Fibroblast of upper back skin (primary cell): ENCODE measurements at regions not wholly inside any gene's neighbourhood (a gene's known extent, or its start where the extent isn't known, plus 50 kb on each side); places are given as distances from the start of the nearest gene placed in this dataset.
"Not testable (repeated sequence)": the region's sequence is repeated elsewhere in the genome, so short reads cannot be mapped to it uniquely, and the experiment has no call there.

Experiments
- DNase-seq: peaks from one replicate; pipeline ENCODE4 v3.0.0-alpha.2; 2013

- DNase-seq, result no peak
Observed at GRCh38 chr7:52691257-52691656, 344.2 kb upstream of the POM121L12 start.

DNA sequence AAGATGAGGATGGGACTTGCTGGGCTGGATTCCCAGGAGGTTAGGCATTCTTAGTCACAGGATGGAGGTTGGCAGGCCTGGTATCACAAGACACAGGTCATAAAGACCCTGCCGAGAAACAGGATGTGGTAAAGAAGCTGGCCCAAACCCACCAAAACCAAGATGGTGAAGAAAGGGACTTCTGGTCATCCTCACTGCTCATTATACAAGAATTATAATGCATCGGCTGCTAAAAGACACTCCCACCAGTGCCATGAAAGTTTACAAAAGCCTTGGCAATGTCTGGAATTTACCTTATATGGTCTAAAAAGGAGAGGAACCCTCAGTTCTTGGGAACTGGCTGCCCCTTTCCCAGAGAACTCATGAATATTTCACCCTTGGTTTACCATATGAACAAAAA, 345.5 kb upstream of the POM121L12 start:
- no peak for DNase-seq

DNA sequence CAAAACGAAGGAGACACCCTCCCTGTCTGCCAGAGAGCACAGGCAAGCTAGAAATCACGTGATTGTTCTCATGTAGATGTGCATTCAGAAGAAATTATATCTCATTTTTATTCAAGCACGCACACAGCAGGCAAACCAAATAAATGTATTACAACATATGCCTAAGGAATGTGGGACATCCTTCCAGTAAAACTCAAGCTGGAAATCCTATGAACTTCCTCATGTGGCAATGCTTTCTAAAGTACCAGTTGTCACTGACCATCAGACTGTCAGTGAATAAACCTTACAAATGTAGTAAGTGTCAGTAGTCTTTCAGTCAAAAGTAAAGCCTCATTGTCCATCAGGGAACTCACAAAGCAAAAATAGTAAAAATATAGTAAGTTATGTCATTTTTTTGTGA, 350.1 kb upstream of the POM121L12 start:
- peak; percentile 1 for DNase-seq

DNA sequence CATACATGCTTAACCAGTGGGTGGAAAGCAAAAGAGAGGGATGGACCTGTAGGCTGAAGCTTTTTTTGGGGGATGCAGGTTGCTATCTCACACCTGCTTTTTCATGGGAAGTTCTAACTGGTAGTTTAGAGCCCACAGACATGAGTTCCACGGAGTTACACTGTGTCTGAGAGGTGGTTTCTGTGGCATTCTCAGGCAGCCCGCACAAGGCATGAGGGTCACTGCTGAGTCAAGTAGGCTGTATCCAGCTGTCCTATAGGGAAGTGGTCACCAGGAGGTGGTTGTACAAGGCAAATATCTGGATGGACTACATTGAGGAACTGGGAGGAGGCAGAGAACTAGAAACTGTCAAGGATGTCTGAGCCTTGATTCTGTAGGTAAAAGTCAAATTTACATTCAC, 351.0 kb upstream of the POM121L12 start:
- DNase-seq, result no peak

GRCh38 chr7:52682993-52683392, 352.4 kb upstream of the POM121L12 start:
- no peak for DNase-seq

- DNase-seq, result no peak
Observed at GRCh38 chr7:52670608-52671225, 364.7 kb upstream of the POM121L12 start.

DNA sequence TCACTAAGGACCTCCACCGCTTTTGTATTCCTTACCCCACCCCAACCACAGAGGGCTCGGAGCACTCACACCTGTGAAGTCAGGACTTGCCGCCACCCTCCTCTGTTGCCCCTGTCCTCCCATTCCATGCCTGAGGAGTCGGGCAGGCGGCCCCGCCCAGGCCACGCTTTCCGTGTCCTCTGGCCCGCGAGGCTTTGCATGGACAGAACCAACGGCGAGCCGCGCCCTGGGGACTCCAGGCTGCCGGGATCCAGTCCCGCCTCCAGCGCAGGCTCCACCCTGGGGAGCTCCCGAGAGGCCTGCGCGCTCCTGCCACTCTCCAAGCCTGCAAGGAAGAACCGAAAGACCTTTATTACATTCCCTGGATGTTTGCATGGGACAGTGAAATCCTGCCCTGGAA, 366.4 kb upstream of the POM121L12 start:
- DNase-seq, result no peak

GRCh38 chr7:52668435-52668834, 367.0 kb upstream of the POM121L12 start:
- no peak for DNase-seq

- DNase-seq, result no peak
Observed at GRCh38 chr7:52659178-52659577, 376.3 kb upstream of the POM121L12 start.

DNA sequence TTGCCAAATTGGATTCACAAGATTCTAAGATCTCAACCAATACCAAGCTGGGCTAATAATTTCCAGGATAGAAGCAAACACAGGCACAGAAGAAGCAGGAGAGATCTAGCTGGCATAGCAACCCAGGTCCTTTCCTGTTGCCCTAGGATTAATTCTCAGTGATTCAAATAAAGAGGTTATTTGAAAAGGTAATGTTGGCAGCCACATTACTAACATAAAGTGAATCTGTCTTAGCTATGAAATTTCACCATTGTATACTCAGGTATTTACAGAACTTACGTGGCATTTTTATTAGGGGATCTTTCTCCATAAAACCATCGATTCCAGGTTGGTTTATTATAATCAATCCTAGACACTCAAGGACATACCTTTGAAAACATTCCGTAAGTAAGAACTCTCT, 379.3 kb upstream of the POM121L12 start:
- no peak for DNase-seq

- DNase-seq, result no peak
Observed at GRCh38 chr7:52652621-52653020, 382.8 kb upstream of the POM121L12 start.

GRCh38 chr7:52648872-52649271, 386.6 kb upstream of the POM121L12 start:
- DNase-seq, result peak; percentile 65

DNA sequence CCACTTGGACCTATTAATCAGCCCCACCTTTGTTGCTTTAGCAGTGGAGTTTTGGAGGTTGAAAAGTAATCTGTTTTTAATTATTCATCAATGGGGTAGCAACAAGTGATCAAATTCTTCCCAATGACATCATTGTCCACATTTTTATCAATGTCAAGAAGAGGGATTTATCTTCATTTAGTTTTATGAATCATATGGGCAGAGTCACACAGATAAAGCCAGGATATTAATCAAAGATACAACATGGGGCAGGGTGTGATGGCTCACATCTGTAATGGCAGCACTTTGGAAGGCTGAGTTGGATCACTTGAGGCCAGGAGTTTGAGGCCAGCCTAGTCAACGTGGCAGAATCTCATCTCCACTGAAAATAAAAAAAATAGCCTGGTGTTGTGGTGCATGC, 388.4 kb upstream of the POM121L12 start:
- peak; percentile 14 for DNase-seq

- DNase-seq, result peak; percentile 84
Observed at GRCh38 chr7:52639981-52640380, 395.5 kb upstream of the POM121L12 start.

DNA sequence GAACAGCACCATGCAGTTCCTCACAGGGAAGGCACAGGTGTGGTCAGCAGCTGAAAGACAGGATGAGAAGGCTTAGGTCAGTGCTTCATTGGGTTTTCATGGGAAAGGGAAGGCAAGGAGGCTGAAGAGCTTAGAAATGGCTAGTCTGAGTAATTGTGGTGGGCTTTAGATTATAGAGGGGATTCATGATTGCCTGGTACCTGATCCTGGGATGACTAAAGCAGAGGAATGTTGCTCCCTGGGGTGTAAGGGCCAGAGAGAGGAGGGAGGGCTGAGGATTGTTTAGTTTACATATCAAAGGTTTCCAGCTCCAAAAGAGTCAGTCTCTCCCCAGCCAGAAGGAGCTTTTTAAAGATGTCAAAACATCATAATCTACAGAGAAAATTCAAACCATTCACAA, 396.3 kb upstream of the POM121L12 start:
- DNase-seq, result peak; percentile 49

DNA sequence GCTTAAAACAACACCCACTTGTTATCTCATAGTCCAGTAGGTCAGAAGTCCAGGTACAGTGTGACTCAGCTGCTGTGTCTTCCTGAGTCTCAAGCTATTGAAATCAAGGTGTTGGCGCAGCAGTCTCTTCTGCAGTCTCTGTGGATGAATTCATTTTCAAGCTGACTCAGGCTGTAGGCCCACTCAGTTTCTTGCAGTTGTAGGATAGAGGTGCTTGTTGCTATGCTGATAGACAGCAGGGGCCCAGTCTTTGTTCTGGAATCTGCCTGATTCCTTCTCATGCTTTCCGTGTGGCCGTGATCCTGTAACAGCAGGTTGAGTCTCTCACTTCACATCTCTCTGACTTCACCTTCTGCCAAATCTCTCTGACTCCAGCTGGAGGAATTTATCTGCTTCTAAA, 400.4 kb upstream of the POM121L12 start:
- DNase-seq, result peak; percentile 3

GRCh38 chr7:52620849-52621248, 414.6 kb upstream of the POM121L12 start:
- no peak for DNase-seq

DNA sequence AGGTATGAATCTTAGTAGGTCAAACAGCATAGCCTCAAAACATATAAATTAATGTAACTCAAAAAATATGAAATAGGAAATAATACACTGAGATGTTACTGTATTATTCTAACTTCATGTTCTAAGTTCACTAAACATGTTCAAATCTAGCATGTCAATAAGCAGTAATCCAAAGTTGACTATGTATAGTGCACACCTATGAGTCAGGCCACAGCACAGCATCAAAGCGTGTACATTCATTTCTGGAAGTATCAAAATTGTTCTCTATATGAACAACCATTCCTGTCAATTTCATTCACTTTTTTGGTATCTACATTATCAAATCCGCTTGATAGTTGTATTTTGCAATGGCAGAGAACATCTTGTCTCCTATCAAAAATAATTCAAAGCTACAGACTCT, 418.9 kb upstream of the POM121L12 start:
- no peak for DNase-seq

GRCh38 chr7:52615021-52615695, 420.3 kb upstream of the POM121L12 start:
- DNase-seq, result no peak

- no peak for DNase-seq
Observed at GRCh38 chr7:52609511-52609910, 425.9 kb upstream of the POM121L12 start.

DNA sequence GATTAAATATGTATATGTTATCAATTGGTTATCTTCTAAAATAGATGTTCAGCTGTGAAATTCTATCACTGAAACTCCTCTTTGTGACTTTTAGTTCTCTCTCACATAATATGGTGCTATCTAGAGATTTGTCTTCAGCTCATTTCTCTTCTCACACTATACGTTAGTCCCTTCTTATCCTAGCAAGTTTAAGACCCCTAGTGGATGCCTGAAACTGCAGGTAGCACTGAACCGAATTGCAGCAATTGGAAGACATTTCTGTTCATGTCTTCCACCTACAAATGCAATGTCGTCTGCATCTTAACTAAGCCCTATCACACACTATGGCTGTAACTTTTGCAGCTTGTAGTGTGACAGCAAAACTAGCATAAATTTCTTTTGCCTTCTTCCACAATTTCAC, 442.7 kb upstream of the POM121L12 start:
- DNase-seq, result no peak

DNA sequence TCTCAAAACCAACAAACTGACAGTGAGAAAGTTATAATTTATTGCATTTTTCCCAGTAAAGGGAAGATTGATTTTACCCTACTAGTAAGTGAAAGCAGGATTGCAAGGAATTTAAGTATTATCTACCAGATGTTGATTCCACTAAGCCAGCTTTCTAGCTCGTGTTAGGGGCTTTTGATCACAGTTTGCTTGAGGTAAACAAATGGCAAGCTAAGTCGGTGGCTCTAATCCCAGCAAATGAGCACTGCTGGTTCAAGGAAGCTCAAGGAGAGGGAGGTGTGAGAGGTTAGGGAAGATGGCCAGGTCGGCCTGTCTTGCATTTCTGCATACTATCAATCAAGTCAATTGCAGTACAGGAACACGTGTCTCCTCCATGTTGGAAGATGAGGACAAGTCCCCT, 448.7 kb upstream of the POM121L12 start:
- no peak for DNase-seq

DNA sequence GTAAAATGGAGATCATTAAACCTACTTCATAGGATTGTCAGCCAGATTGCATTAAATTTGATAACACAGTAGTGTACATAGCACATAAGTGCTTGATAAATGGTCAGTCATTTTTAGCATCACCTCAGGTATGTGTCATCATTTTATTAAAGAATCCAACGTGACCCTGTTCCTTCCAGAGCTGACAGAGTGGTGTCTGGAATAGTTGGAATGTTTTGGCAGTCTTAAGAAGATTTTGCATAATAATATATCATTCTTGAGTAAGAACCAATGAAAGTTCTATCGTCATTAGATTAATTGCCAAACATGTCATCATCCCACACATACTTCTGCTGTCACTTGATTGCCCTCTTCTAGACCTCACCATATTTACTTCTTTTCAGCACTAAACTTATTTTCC, 451.4 kb upstream of the POM121L12 start:
- DNase-seq, result peak; percentile 13

GRCh38 chr7:52573141-52573540, 462.3 kb upstream of the POM121L12 start:
- DNase-seq, result not testable (repeated sequence)

GRCh38 chr7:52571026-52571425, 464.4 kb upstream of the POM121L12 start:
- DNase-seq, result no peak
